ENCODE measurements at regions not wholly inside any gene's neighbourhood (a gene's known extent, or its start where the extent isn't known, plus 50 kb on each side); places are given as distances from the start of the nearest gene placed in this dataset.
"Not testable (repeated sequence)": the region's sequence is repeated elsewhere in the genome, so short reads cannot be mapped to it uniquely, and the experiment has no call there.

DNA sequence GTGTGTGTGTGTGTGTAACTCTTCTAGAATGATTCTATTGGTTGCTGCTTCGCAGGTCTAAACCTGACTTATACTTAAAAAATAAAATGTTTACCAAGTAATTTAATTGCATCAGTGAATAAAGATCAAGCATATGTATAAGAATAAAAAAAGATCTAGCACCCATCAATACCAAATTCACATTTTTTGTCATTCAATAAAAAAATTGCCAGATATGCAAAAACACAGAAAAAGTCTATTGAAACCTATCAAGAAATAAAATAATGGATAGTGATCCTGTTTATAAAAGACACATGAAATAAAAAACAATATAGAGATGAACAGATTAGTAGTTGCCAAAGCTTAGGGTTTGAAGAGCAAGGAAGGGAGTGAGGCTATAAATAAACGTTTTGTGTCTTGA is 2095.0 kb upstream of the ACO1 start:
- no peak for DNase-seq

- not testable (repeated sequence) for DNase-seq
Measured at GRCh38 chr9:30292026-30292425, 2092.4 kb upstream of the ACO1 start.

- DNase-seq = no peak
Measured at GRCh38 chr9:30293231-30293630, 2091.2 kb upstream of the ACO1 start.

DNA sequence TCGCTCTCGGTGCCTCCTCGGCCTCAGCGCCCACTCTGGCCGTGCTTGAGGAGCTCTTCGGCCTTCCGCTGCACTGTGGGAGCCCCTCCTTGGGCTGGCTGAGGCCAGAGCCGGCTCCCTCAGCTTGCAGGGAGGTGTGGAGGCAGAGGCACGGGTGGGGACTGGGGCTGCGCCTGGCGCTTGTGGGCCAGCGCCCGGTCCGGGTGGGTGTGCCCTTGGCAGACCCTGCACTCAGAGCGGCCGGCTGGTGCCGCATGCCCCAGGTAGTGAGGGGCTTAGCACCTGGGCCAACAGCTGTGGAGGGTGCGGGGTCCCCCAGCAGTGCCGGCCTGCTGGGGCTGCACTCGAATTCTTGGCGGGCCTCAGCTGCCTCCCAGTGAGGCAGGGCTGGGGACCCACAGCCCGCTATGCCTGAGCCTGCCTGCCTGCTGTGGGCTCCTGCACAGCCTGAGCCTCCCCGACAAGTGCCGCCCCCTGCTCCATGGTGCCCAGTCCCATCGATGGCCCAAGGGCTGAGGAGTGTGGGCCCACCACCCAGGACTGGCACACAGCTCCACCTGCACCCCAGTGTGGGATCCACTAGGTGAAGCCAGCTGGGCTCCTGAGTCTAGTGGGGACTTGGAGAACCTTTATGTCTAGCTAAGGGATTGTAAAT is 2085.2 kb upstream of the ACO1 start:
- no peak for DNase-seq

GRCh38 chr9:30301271-30301963 is 2083.0 kb upstream of the ACO1 start:
- DNase-seq = no peak

- DNase-seq = no peak
Measured at GRCh38 chr9:30310711-30311110, 2073.7 kb upstream of the ACO1 start.

DNA sequence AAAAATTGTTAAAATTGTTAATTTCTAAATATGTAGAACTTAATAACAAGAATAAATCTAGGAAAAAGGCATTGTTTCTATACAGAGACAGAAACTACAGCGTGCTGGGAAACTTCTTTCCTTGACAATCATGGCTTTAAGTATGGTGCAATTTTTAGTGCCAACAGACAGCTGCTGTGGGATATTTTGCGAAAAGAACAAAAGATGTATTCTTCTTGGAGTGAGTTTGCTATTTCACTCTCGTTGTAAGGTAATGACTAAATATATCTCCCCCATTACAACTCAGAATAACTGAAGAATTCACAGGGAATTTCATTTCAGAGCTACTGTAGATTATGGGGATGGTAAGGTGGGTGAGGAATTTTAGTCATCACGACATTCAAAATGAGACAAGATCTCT is 2055.0 kb upstream of the ACO1 start:
- no peak for DNase-seq

DNA sequence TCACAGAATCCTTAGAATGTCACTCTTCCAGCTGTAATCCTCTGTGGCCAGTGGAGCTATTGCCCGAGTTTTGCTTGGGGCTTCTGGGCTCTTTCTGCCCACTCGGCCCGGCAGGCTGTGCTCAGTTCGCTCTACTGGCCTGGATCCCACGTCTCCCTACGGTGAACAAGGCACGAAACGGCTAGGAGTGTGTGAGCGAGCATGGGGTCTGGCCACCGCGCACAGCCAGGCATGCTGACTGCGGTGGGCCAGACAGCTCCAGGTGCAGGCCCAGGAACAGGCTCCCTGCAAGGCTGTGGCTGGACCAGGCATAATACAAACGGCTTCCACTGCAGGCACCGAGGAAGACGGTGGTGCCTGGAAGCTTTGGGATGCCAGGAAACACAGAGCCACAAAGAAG is 2035.5 kb upstream of the ACO1 start:
- DNase-seq = no peak

GRCh38 chr9:30349526-30350513 is 2034.6 kb upstream of the ACO1 start:
- no peak for DNase-seq

DNA sequence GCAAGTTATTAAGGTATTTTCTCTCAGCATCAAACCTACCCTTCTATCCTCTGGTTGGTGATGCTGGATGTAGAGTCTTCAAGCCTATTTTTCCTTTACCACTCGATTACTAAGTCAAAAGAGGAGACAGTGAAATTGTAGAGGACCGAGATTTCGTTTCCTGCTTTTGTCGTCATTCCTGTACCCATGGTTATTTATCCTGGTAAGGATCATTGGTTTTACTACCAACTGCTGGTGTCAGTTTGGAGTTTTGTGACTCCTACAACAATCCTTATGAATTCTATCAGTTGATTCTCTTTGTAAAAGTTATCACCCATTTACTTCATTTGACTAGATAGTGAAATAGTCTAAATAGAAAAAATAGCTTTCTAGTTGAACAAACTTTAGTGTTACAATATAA is 2028.2 kb upstream of the ACO1 start:
- DNase-seq = no peak

DNA sequence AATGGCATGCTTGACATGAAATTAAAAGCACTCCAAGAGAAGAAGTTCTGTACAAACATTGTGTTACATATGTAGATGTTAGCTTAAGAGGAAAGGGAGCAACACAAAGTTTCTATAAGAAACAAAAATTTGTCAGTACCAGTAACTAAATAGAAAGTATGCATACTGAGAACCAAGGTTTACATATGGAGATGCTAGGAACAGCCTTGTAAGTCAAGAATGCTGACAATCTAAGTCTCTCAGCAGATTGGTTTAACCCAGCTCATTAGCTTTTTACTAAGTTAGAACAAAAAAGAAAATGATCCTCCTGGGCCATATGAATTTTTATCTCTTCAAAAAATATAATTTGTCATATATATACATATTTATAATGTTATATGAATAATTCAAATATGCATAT is 2022.1 kb upstream of the ACO1 start:
- no peak for DNase-seq

GRCh38 chr9:30366140-30366539 is 2018.3 kb upstream of the ACO1 start:
- DNase-seq = not testable (repeated sequence)

- DNase-seq = no peak
Measured at GRCh38 chr9:30382271-30382670, 2002.2 kb upstream of the ACO1 start.

DNA sequence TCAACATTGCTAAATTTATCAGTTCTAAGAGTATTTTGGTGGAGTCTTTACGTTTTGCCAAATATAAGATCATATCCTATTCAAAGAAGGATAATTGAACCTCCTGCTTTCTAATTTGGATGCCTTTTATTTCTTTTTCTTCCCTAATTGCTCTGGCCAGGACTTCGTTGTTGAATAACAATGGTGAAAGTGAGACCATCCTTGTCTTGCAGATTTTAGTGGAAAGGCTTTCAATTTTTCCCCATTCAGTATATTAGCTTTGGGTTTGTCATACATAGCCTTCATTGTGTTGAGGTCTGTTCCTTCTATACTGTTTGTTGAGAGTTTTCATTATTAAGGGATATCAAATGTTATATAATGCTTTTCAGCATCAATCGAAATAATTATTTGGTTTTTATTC is 1974.2 kb upstream of the ACO1 start:
- no peak for DNase-seq

DNA sequence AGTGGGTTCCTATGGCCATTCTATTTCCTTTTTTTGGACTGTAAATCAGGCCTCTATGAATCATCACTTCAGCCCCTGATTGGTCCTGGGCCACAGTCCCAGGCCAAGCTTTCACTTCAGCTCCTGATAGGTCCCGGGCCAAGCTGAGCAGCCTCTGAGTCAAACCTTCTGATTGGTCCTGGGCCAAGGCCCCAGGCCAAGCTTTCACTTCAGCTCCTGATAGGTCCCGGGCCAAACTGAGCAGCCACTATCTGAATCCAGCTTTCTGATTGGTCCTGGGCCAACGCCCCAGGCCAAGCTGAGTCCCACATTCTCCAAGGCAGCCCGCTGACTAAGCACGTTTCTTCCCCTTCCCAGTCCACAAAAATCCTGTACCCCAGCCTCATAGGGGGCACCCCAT is 1972.9 kb upstream of the ACO1 start:
- DNase-seq = no peak

DNA sequence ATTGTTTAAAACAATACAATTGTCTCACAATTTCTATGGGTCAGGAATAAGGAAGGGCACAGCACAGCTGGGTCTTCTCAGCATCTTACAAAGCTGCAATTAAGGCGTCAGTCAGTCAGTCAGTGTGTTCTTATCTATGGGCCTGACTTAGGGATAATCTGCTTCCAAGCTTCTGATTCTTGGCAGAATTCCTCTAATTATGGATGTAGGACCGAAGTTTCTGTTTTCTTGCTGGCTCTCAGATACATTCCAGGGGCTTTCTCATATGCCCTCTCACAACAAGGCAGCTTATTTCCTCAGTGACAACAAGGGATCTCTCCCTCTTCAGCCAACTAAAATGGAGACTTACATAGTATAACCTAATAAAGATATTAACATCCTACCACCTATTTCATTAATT is 1925.3 kb upstream of the ACO1 start:
- DNase-seq = no peak

DNA sequence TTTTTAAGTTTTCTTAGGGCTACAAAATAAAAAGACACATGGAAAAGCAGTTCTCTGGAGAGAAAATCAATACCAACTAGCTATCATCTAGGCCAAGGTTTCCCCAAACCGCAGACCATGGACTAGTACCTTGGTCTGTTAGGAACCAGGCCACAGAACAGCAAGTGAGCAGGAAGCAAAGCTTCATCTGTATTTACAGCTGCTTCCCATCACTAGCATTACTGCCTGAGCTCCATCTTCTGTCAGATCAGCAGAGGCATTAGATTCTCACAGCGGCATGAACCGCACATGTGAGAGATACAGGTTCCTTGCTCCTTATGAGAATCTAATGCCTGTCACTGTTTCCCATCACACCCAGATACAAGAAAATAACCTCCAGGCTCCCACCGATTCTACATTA is 1907.6 kb upstream of the ACO1 start:
- no peak for DNase-seq

DNA sequence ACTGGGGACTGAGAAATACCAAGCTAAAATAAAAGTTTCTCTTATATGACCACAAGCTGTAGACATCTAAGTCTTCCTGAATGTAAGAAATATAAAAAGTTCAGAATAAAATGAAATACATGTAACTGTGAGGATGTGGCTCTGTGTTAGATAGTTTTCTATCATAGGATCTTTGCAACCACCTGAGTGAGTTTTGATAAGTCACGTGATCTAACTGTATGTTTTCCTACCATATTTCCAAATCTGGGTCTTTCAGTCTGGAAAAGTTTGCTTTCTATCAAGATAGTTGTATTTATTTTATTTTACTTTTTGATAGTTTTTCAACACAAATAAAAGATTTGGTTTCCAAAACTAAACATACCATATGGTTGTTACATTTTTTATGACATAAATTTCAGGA is 1905.8 kb upstream of the ACO1 start:
- DNase-seq = no peak

DNA sequence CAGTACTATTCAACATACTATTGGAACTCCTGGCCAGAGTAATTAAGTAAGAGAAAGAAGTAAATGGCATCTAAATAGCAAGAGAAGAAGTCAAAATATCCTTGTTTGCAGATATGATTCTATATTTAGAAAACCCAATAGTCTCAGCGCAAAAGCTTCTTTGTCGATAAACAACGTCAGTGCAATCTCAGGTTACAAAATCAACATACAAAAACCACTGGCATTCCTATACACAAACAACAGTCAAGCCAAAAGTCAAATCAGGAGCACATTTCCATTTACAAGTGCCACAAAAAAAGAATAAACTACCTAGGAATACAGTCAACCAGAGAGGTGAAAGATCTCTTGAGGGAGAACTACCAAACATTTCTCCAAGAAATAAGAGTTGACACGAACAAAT is 1901.9 kb upstream of the ACO1 start:
- no peak for DNase-seq

- DNase-seq = no peak
Measured at GRCh38 chr9:30484690-30485089, 1899.8 kb upstream of the ACO1 start.

GRCh38 chr9:30504502-30504905 is 1879.9 kb upstream of the ACO1 start:
- no peak for DNase-seq

DNA sequence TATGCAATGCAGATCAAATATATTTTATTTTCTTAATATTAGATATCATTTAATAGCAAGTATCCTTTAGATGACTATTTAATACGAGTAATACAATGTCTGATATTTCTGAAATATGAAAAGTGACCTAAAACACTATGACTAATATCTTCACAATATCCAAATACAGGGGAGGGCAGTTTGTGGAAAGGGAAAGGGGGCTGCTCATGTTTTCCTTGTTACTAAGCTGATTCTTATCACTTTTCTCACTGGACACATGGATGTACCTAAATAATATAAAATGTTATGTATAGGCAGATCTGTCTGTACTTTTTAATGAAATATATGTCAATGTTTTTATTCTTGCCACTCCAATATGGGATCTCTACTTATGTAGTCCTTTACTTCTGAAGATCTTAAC is 1879.1 kb upstream of the ACO1 start:
- DNase-seq = no peak

GRCh38 chr9:30506749-30507148 is 1877.7 kb upstream of the ACO1 start:
- no peak for DNase-seq

DNA sequence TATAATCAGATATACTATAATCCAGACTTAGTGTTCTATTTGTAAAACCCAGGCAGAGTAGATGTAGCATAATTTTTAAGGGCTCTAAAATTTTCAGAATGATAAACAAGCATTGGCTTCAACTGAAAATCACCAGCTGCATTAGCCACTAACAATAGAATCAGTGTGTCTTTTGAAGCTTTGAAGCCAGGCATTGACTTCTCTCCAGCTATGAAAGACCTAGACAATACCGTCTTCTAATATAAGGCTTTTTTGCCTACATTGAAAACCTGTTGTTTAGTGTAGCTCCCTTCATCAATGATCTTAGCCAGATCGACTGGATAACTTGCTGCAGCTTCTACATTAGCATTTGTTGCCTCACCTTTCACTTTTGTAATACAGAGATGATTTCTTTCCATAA is 1877.3 kb upstream of the ACO1 start:
- no peak for DNase-seq
